Activated T-cell treated with anti-CD3 and anti-CD28 coated beads, Interleukin-2, amount 50 U/mL, for 24 hours (primary cell): ENCODE measurements at regions not wholly inside any gene's neighbourhood (a gene's known extent, or its start where the extent isn't known, plus 50 kb on each side); places are given as distances from the start of the nearest gene placed in this dataset.
"Not testable (repeated sequence)": the region's sequence is repeated elsewhere in the genome, so short reads cannot be mapped to it uniquely, and the experiment has no call there.

Experiments
- DNase-seq: peaks from one replicate; pipeline ENCODE4 v3.0.0-alpha.2; 2020
- H3K27ac Mint-ChIP-seq: 2 replicates; pipeline ENCODE4 v1.8.0; 2020; ENCODE audit warnings: mild to moderate bottlenecking, mixed read lengths
- H3K27me3 Mint-ChIP-seq: 2 replicates; pipeline ENCODE4 v1.8.0; 2020; ENCODE audit warnings: mixed read lengths
- H3K36me3 Mint-ChIP-seq: 2 replicates; pipeline ENCODE4 v1.8.0; 2020; ENCODE audit warnings: low read depth, mixed read lengths
- H3K4me1 Mint-ChIP-seq: 2 replicates; pipeline ENCODE4 v1.8.0; 2020; ENCODE audit warnings: low read depth, mixed read lengths
- H3K4me3 Mint-ChIP-seq: 2 replicates; pipeline ENCODE4 v1.8.0; 2020; ENCODE audit warnings: mild to moderate bottlenecking, moderate library complexity, mixed read lengths
- H3K9me3 Mint-ChIP-seq: 2 replicates; pipeline ENCODE4 v1.8.0; 2020; ENCODE audit warnings: mixed read lengths

- Mint-ChIP-seq H3K27me3 (peaks cover 35% of the 10 kb centered on the region), H3K27ac (no peak overlapping the region), H3K4me1 (peaks cover 2% of the 10 kb centered on the region), H3K36me3 (no peaks in the 10 kb centered on the region), H3K4me3 (no peak overlapping the region), H3K9me3 (no peaks in the 10 kb centered on the region)
- DNase-seq: no peak
These were observed 274.7 kb upstream of the CTNNB1 start for GRCh38 chr3:40924559-40925141.

GRCh38 chr3:40925231-40925630, 274.1 kb upstream of the CTNNB1 start:
- DNase-seq: no peak
- Mint-ChIP-seq H3K4me3 (no peak overlapping the region), H3K9me3 (no peaks in the 10 kb centered on the region), H3K27ac (no peak overlapping the region), H3K4me1 (peaks cover 2% of the 10 kb centered on the region), H3K36me3 (no peaks in the 10 kb centered on the region), H3K27me3 (peaks cover 41% of the 10 kb centered on the region)

GRCh38 chr3:40930131-40930538, 269.2 kb upstream of the CTNNB1 start:
- Mint-ChIP-seq H3K27ac (no peak overlapping the region), H3K4me1 (no peaks in the 10 kb centered on the region), H3K27me3 (peaks cover 36% of the 10 kb centered on the region), H3K4me3 (no peak overlapping the region), H3K9me3 (peaks cover 7% of the 10 kb centered on the region), H3K36me3 (no peaks in the 10 kb centered on the region)
- DNase-seq: no peak

GRCh38 chr3:40930756-40931155, 268.5 kb upstream of the CTNNB1 start:
- H3K27ac Mint-ChIP-seq: no peak overlapping the region
- H3K27me3 Mint-ChIP-seq: peaks cover 36% of the 10 kb centered on the region

GRCh38 chr3:40938591-40938990, 260.7 kb upstream of the CTNNB1 start:
- no peak overlapping the region for H3K4me3 Mint-ChIP-seq
- DNase-seq: no peak
- no peaks in the 10 kb centered on the region for H3K36me3 Mint-ChIP-seq
- H3K27me3 Mint-ChIP-seq: no peaks in the 10 kb centered on the region
- H3K27ac Mint-ChIP-seq: no peak overlapping the region
- no peaks in the 10 kb centered on the region for H3K9me3 Mint-ChIP-seq
- H3K4me1 Mint-ChIP-seq: no peaks in the 10 kb centered on the region

More at GRCh38 chr3:40930756-40931155, 268.5 kb upstream of the CTNNB1 start:
- H3K4me3 Mint-ChIP-seq: no peak overlapping the region
- no peaks in the 10 kb centered on the region for H3K4me1 Mint-ChIP-seq
- no peaks in the 10 kb centered on the region for H3K36me3 Mint-ChIP-seq
- no peak for DNase-seq
- peaks cover 7% of the 10 kb centered on the region for H3K9me3 Mint-ChIP-seq

- H3K9me3 Mint-ChIP-seq: no peaks in the 10 kb centered on the region
- H3K4me1 Mint-ChIP-seq: no peaks in the 10 kb centered on the region
- no peak for DNase-seq
- H3K36me3 Mint-ChIP-seq: no peaks in the 10 kb centered on the region
- H3K27ac Mint-ChIP-seq: no peak overlapping the region
- H3K27me3 Mint-ChIP-seq: no peaks in the 10 kb centered on the region
- H3K4me3 Mint-ChIP-seq: no peak overlapping the region
These were observed 260.1 kb upstream of the CTNNB1 start for GRCh38 chr3:40939030-40939740.

- no peak overlapping the region for H3K27ac Mint-ChIP-seq
- no peaks in the 10 kb centered on the region for H3K27me3 Mint-ChIP-seq
- no peak overlapping the region for H3K4me3 Mint-ChIP-seq
- H3K4me1 Mint-ChIP-seq: no peaks in the 10 kb centered on the region
- H3K9me3 Mint-ChIP-seq: no peaks in the 10 kb centered on the region
- DNase-seq: no peak
- no peaks in the 10 kb centered on the region for H3K36me3 Mint-ChIP-seq
These were observed 259.6 kb upstream of the CTNNB1 start for GRCh38 chr3:40939741-40940130.

- H3K27ac Mint-ChIP-seq: no peak overlapping the region
- no peak for DNase-seq
- H3K36me3 Mint-ChIP-seq: no peaks in the 10 kb centered on the region
These were observed 258.7 kb upstream of the CTNNB1 start for GRCh38 chr3:40940651-40941050.

GRCh38 chr3:40947022-40947421, 252.3 kb upstream of the CTNNB1 start:
- H3K4me1 Mint-ChIP-seq, H3K4me3 Mint-ChIP-seq, H3K9me3 Mint-ChIP-seq, H3K27ac Mint-ChIP-seq, DNase-seq, H3K36me3 Mint-ChIP-seq: not testable (repeated sequence)
- peaks cover 19% of the 10 kb centered on the region for H3K27me3 Mint-ChIP-seq

More at GRCh38 chr3:40940651-40941050, 258.7 kb upstream of the CTNNB1 start:
- H3K4me3 Mint-ChIP-seq: no peak overlapping the region
- H3K9me3 Mint-ChIP-seq: no peaks in the 10 kb centered on the region
- no peaks in the 10 kb centered on the region for H3K27me3 Mint-ChIP-seq
- no peaks in the 10 kb centered on the region for H3K4me1 Mint-ChIP-seq

- not testable (repeated sequence) for DNase-seq, H3K4me1 Mint-ChIP-seq, H3K27ac Mint-ChIP-seq, H3K4me3 Mint-ChIP-seq, H3K36me3 Mint-ChIP-seq
- Mint-ChIP-seq H3K27me3 (peaks cover 22% of the 10 kb centered on the region), H3K9me3 (peaks cover 15% of the 10 kb centered on the region)
These were observed 250.0 kb upstream of the CTNNB1 start for GRCh38 chr3:40949347-40949746.

GRCh38 chr3:40951636-40952035, 247.7 kb upstream of the CTNNB1 start:
- Mint-ChIP-seq H3K27ac (no peak overlapping the region), H3K4me1 (no peaks in the 10 kb centered on the region), H3K27me3 (peaks cover 22% of the 10 kb centered on the region), H3K36me3 (no peaks in the 10 kb centered on the region), H3K9me3 (peaks cover 13% of the 10 kb centered on the region), H3K4me3 (no peak overlapping the region)
- no peak for DNase-seq

GRCh38 chr3:40961104-40961857, 238.0 kb upstream of the CTNNB1 start:
- DNase-seq: no peak
- Mint-ChIP-seq H3K4me3 (no peak overlapping the region), H3K27ac (peak overlapping the region; percentile 27), H3K36me3 (peaks cover 2% of the 10 kb centered on the region), H3K27me3 (peaks cover 22% of the 10 kb centered on the region), H3K9me3 (peaks cover 9% of the 10 kb centered on the region), H3K4me1 (peaks cover 14% of the 10 kb centered on the region)

GRCh38 chr3:40962721-40963120, 236.6 kb upstream of the CTNNB1 start:
- Mint-ChIP-seq H3K27ac (no peak overlapping the region), H3K9me3 (peaks cover 9% of the 10 kb centered on the region), H3K4me3 (no peak overlapping the region)

GRCh38 chr3:40968666-40969065, 230.6 kb upstream of the CTNNB1 start:
- Mint-ChIP-seq H3K36me3 (no peaks in the 10 kb centered on the region), H3K9me3 (peaks cover 3% of the 10 kb centered on the region), H3K27me3 (peaks cover 54% of the 10 kb centered on the region), H3K4me1 (peaks cover 32% of the 10 kb centered on the region), H3K27ac (no peak overlapping the region), H3K4me3 (no peak overlapping the region)
- no peak for DNase-seq

More at GRCh38 chr3:40962721-40963120, 236.6 kb upstream of the CTNNB1 start:
- Mint-ChIP-seq H3K36me3 (peaks cover 2% of the 10 kb centered on the region), H3K4me1 (peaks cover 14% of the 10 kb centered on the region), H3K27me3 (peaks cover 32% of the 10 kb centered on the region)
- DNase-seq: no peak

GRCh38 chr3:40969341-40969740, 230.0 kb upstream of the CTNNB1 start:
- peaks cover 58% of the 10 kb centered on the region for H3K27me3 Mint-ChIP-seq
- no peaks in the 10 kb centered on the region for H3K36me3 Mint-ChIP-seq
- H3K27ac Mint-ChIP-seq: no peak overlapping the region
- H3K9me3 Mint-ChIP-seq: peaks cover under 1% of the 10 kb centered on the region
- H3K4me1 Mint-ChIP-seq: peaks cover 32% of the 10 kb centered on the region
- H3K4me3 Mint-ChIP-seq: no peak overlapping the region
- no peak for DNase-seq
